Activated naive CD4-positive, alpha-beta T cell treated with Interleukin-2 at 50 U/mL for 16 hours (primary cell): ENCODE measurements at regions not wholly inside any gene's neighbourhood (a gene's known extent, or its start where the extent isn't known, plus 50 kb on each side); places are given as distances from the start of the nearest gene placed in this dataset.
A peak's percentile ranks its signal among the peaks of the same experiment; 100 is the strongest.
"Not testable (repeated sequence)": the region's sequence is repeated elsewhere in the genome, so short reads cannot be mapped to it uniquely, and the experiment has no call there.

Source experiments
- DNase-seq: peaks from one replicate; pipeline ENCODE4 v3.0.0-alpha.2; 2020

DNA sequence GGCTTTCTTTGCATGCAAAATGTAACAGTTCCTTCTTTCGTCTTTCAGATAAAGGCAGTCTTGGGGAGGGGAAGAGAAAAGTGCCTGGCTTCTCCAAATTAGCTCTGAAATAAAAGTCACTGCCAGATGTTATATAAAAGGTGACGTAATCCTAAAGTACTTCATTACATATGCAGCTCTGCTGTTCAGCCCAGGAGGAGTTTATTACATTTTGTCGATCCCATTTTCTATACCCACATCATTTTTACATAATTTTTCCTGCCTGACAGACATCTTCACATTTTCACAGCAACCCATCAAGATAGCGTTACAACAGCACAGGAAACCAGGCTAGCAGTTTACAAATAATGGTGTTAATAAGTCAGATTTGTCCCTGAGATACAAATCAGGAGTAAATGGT, 86.7 kb upstream of the SLC30A5 start:
- DNase-seq: no peak

DNA sequence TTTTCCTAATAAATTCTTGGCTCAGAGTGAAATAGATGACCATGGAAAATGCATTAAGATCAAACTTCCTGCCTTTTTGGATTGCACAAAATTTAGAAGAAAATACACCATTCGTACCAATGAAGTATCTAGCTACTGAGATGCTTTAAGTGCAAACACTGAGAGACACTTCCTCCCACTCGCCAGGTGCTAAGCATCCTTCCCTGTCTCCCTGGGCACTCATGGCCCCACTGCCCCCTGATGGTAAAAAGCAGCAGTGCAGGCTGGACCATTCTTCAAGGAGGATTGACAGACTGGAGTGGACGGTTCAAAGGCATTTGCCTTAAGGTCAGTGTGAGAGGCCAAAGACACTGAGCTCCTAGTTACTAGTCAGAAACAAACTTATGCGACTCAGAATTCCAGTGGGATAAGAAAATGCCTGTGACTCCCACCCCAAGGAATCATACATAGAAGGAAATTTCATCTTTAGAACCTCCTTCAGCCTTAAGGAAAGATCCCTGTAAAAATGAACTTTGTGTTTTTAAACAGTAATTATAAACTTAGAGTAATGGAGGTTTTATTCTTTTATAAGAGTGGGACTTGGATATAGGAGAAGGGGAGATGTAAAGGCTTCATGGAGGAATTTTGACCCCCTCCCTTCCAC, 86.0 kb upstream of the SLC30A5 start:
- peak; percentile 74 for DNase-seq

DNA sequence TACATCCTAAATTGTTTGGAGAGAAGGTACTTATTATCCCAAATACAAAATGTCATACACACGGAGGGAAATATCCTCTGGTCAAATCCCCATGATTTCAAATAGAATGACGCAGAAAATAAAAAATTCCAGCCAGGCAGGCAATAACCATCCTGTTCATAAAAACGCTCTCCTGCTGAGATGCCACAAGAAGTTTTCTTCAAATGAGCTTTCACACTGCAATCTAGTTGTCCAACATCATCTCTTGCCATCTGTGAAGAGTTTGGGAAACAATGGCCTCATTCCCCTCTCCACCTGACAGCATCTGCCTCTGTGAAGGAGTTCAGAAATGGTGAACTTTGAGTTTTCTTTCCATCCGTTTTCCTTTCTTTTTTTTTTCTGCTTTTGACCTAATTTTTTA, 83.3 kb upstream of the SLC30A5 start:
- no peak for DNase-seq

DNA sequence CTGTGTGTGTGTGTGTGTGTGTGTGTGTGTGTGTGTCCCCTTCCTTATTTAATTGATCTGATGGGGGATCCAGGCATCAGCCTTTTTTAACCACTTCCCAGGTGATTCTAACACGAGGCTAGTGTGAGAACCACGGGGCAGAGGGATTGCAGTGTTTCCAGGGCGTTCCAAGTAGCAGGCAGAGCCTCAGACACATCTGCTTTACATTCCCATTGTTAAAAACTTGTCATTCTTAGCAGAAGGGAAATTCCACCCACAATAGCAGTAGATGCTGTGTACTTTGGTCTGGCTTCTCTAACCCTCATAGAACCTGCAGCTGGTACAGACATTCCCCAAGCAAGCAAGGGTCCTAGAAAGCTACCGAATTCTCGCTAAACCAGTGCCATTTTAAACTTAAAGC, 81.9 kb upstream of the SLC30A5 start:
- DNase-seq: no peak

DNA sequence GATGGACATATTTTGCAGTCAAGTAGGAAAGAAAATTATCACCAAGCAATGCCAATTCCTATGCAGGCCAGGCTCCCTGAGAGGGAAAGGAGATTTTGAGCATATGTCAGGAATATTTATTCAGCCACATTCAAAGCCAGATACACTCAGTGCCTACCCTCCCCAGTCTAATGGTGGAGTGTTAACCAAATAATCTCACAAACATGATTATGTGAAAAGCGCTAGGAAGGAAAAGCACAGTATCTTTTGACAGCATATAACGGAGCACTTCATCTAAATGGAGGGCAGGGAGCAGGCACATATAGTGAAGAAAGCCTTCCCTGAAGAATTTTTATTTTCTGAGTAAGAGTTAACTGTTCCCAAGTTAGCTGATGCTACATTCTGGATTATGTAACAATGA, 80.3 kb upstream of the SLC30A5 start:
- DNase-seq: no peak

DNA sequence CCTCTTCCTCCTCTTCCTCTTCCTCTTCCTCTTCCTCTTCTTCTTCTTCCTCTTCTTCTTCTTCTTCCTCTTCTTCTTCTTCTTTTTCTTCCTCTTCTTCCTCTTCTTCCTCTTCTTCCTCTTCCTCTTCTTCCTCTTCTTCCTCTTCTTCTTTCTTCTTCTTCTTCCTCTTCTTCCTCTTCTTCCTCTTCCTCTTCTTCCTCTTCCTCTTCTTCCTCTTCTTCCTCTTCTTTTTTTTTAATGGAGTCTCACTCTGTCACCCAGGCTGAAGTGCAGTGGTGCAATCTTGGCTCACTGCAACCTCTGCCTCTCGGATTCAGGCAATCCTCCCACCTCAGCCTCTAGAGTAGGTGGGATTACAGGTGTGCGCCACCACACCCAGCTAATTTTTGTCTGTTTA, 79.8 kb upstream of the SLC30A5 start:
- DNase-seq: not testable (repeated sequence)

DNA sequence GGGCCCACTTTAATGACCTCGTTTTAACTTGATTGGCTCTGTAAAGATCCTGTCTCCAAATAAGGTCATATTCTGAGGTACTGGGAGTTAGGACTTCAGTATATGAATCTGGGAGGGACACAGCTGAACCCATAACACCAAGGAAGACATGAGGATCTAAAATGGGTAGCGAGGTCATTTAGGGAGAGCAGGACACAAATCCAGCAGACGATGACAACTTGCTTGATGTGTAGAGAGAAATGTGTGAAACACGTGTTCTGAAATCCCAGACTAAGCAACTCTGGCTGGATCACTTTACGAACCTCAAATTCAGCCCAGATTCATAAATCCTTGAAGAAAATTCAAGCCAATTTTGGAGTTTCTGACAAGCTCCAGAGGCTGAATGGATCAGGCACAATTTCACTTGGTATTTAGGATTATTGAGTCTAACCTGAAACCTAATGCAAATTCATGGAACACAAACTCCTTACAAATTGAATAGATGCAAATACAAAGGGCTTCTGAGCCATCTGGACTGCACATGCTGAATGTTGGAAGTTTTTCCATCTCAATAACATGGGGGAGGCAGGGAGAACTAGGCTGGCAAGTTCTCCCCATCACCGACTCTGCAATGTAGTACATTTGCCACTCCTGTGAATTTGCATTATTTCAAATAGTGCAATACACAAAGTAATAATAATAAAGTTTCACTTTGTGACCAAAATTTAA, 74.0 kb upstream of the SLC30A5 start:
- no peak for DNase-seq

DNA sequence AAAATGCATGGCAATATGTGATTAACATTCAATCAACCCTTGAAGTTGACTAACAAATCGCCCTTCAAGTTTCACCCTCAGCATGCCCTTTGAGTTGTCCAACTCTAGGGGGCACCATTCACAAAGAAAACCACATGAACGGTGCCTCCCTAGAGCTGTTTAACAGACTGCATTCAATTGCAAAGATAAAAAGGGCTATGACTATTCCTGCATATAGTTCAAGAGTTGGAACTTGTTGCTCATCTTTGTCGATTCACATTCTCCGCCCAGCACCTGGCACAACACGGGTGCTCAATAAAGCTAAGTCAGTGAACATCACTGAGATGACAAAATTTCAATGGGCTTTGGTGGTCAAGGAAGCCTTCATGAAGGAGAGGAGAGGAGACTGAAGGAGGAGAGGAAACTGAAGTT, 69.6 kb upstream of the SLC30A5 start:
- DNase-seq: no peak

DNA sequence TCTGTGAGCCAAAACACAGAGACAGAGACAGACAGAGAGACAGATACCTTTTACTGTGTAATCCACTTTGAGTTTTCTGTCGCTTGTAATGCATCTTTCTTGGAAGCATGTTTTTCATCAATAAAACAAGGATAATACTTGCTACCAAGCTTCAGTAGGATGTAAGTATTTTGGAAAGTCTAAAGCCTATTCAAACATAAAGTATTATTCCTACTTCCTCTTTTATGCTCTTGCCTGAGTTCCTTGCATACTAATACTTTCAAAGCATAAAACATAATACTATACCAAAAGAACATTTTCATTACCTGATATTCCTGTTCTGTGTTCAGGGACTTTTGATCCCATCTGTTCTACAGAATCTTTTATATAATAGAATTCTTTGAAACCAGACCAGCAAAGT, 64.5 kb upstream of the SLC30A5 start:
- DNase-seq: no peak

DNA sequence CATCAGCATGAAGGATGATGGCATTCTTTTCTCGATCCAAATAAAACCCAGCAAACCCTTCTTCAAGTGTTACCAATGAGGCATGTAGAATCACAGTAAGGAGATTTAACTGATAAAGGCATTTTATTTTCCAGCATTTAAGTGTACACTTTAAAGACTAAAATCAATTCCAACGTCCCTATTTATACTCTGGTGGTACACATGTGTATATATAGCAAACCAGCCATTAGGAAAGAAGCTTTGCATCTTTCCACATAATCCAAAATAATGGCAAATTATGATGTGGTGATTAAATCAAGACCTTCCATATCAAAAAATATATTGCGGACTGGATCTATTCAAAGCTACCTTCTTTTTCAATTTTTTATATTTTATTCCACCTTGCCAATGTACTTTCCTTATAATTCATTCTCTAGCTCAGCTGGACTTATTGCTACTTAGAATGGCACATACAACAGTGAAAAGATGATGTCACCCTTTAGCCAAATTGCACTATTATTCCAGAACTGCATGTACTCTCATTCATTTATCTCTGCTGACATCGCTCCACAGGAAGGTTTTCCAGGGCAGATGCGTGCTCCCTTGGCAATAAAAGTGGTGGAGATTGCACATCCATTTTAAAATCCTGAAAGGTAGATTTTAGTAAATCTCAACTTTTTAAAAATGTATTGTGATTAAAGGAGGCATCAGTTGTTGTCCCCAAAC, 63.3 kb upstream of the SLC30A5 start:
- no peak for DNase-seq

DNA sequence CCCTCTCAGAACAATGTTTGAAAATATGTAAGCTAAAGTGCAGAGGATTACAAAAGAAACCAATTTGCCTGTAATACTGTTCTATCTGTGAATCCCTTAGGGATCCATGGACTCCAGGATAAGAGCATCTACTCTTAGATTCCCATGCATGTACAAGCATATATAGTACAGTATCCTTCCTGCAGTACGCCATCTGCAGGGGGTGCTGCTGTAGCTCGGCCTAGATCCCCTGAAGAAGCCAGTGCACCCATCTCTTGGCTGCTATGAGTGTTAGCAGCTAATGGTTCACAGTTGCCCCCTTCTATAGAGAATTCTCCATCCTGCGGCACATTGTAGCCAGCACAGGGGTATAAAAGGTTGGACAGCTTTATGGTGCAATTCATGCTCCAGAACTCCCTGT, 61.8 kb upstream of the SLC30A5 start:
- no peak for DNase-seq

DNA sequence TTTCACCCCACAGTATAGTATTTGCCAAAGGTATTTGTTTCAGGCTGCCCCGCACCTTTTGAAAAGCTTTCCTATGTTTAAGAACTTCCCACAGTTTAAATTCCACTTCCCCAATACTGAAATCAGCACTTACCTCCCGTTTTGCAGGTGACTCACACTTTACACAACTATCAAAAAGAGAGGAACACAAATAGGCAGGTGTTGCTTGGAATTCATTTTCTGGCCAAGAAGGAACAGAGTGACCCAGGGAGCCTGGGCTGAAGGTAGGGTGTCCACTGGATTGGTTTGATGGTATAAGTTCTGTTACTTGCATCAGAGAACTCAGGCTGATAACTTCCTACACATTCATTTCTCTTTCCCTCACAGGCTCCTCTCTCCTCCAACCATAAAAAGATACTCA, 60.1 kb upstream of the SLC30A5 start:
- DNase-seq: no peak

DNA sequence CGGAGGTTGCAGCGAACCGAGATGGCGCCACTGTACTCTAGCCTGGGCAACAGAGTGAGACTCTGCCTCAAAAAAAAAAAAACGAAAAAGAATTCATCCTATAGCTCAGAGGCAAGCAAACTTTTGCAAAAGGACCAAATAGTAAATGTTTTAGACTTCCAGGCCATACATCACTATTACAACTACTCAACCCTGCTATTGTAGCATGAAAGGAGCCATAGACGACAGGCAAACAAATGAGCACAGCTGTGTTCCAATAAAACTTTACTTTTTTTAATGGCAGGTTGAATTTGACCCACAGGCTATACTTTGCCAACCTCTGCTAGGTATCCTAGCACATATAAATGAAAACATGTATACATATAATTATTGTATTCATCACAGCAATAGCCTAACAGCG, 58.9 kb upstream of the SLC30A5 start:
- DNase-seq: no peak

DNA sequence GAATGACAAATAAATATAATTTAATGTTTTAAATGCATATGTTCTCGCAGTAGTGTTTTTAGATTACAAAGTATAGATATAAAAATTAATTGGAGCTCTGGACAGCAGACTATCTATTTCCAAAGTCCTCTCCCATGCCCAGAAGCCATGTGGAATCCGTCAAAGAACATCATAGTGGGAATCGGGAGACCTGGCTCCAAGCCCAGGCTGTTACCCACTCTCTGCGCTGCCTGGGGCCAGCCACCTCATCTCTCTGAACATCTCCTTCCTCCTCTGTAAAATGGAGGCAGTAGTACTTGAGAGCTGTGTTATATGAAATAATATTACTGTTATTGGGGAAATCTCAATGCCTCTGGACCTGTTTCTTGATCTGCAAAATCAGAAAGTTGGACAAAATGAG, 58.1 kb upstream of the SLC30A5 start:
- DNase-seq: no peak

DNA sequence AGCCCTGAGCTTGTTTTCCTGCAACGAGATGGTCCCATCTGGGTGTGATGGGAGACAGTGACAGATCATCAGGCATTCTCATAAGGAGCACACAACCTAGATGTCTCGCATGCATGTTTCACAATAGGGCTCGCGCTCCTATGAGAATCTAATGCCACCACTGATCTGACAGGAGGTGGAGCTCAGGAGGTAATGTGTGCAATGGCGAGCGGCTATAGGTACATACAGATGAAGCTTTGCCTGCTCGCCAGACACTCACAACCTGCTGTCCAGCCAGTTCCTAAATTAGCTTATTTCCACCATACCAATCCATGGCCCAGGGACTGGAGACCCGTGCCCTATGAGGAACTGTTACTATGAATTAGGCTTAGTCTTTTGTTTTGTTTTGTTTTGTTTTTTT, 55.3 kb upstream of the SLC30A5 start:
- no peak for DNase-seq

DNA sequence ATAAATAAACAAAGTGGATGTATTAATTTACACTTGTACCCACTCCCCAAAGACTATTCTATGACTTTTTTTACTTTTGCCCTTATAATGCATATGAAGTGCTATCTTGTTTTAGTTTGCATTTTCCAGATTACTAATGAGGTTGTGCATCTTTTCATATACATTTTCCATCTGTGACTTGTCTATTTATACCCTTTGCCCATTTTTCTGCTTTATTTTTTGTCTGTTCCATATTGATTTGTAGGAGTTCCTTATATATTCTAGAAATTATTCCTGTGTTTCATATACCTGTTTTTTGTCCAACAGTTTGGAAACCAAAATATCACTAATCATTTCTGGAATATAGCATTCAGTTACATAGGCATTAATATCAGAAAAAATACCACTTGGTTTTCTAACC, 54.0 kb upstream of the SLC30A5 start:
- no peak for DNase-seq

DNA sequence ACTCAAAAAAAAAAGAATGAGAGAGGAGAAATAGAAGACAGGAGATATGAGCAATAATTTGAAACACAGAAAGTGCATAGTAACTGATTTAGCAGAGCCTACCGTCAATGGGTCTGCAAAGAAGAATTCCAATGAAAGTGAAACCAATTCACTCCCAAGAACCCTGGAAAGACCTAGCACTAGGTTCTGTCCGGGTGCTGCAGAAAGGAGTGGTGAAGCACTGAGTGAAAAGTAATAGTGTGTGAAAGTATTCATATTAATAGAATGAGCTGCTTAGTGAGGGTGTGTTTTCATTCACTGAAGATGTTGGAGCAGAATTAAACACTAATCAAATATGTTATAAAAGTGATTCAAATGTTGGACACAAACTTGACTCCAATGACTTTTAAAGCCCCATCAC, 51.3 kb upstream of the SLC30A5 start:
- DNase-seq: no peak

DNA sequence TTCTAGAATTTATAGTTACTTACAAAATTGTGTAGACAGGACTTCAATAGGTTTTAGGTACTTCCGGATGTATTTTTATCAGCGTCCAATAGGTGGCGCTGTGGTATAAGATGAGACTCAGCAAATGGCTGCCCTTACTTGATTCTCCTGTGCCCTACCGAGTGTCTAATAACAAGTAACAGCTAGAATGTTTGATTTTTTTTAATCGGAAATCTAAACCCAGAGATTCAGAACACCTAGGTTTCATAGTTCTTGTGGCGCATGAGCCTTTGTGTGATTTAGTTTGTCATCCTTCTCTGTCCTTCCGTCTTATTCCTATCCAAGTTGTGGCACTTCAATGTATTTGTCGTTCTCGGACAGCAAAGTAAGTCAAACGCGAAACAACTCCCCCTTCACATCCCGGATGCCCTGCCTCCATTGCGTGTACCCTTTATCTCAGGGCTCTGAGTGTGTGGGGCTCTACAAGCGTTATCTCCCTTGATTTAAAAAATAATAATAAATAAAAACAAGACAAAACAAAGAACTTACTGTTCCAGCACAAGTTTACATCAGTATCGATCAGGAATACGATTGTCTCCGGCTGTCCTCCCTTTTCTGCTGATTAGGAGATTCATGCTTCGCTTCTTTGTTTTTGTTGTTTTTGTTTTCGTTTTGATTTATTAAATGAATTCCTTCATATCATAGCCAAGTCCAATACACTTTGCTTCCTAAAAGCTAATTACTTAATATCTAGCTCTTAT, 50.7 kb upstream of the SLC30A5 start:
- DNase-seq: peak; percentile 70

DNA sequence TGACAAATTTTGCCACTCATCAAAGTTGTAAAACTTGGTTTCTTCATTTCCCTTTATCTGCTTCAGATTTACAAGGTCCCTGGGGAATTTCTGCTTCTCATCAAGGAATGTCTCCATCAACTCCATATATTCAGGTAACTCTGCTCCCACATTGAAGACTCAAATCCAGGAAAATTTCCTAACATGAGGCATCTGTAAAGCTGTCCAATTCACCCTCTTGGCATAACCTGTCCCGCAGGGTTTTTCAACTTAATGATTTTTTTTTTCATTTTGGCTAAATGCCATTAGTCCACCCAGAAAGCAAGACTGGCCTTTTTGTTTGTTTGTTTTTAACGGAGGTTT, 50.2 kb upstream of the SLC30A5 start:
- DNase-seq: no peak
